Pancreas (tissue), 10 donors: ENCODE measurements at regions not wholly inside any gene's neighbourhood (a gene's known extent, or its start where the extent isn't known, plus 50 kb on each side); places are given as distances from the start of the nearest gene placed in this dataset.

Experiments used
- ATAC-seq, 4 donors: fragments of 200-7000 bp; cut with Tn5 transposase; one replicate each; pipeline versions ENCODE4 v1.8.0 to v1.9.1; 2020; ENCODE audit warnings: mild to moderate bottlenecking in 4 of 4, moderate library complexity in 4 of 4
- DNase-seq, 6 donors: peaks; one replicate each; pipeline ENCODE4 v3.0.0-alpha.2; 2020
- FAIRE-seq: peaks from 2 replicates; lab custom pipeline; 2012; peaks lifted over from hg19 to GRCh38; lab: Jason Lieb, UNC
- H3K27ac ChIP-seq, 4 donors: fragments of 200-600 bp; sonication (generic); 1 replicate in 3 of 4; 2 replicates in 1 of 4; pipeline versions ENCODE4 v1.5.0 to v1.8.0; 2020
- H3K27me3 ChIP-seq, 4 donors: fragments of 200-600 bp; one replicate each; pipeline ENCODE4 v1.8.0; 2021
- H3K36me3 ChIP-seq, 3 donors: fragments of 200-600 bp; sonication (generic) in 1 of 3; one replicate each; pipeline versions ENCODE4 v1.5.0 to v1.8.0; 2020 to 2021
- H3K4me1 ChIP-seq, 3 donors: fragments of 200-600 bp; one replicate each; pipeline ENCODE4 v1.8.0; 2021
- H3K4me3 ChIP-seq, 4 donors: fragments of 200-600 bp; sonication (generic) in 2 of 4; one replicate each; pipeline versions ENCODE4 v1.5.0 to v1.8.0; 2020 to 2021
- H3K9me3 ChIP-seq, 4 donors: fragments of 200-600 bp; one replicate each; pipeline ENCODE4 v1.8.0; 2021
- WGBS, 2 donors: extraction: QIAGEN DNeasy Blood & Tissue Kit; methylation state at CpG; one replicate each; pipeline ENCODE4 v1.1.7; 2013; 5-methylcytosine and 5-hydroxymethylcytosine counted together
- intact Hi-C, 3 donors: fragments of 100-400 bp; cut with DNase I; formaldehyde crosslinking; loops; one replicate each; pipeline versions ENCODE4 v1.11.1 to v1.14.2; 2022
- TF ChIP-seq, protein P1 (sequence below), 4 donors: fragments of 200-600 bp; sonication (generic) in 3 of 4; IDR thresholded peaks; one replicate each; pipeline versions ENCODE4 v1.5.0 to v1.8.0; 2021; ENCODE audit warnings: antibody characterized with exemption in 4 of 4
- donor health status: healthy with polysubstance abuse.
- donor health status: DM: no; HTN: no; CAD: no; lungs with moderate emphysema.
- donor health status: DM: no; HTN: no; CAD: no.
- donor health status: control.
- donor health status: control.
- donor health status: Bipolar disorder and iron deficiency.
- donor health status: DM: yes; HTN: yes; CAD: no.
- donor health status: DM: no; HTN: no; CAD: no.
- donor health status: DM: no; HTN: no; CAD: no.
- donor health status: DM: yes; HTN: yes; CAD: no.

DNA sequence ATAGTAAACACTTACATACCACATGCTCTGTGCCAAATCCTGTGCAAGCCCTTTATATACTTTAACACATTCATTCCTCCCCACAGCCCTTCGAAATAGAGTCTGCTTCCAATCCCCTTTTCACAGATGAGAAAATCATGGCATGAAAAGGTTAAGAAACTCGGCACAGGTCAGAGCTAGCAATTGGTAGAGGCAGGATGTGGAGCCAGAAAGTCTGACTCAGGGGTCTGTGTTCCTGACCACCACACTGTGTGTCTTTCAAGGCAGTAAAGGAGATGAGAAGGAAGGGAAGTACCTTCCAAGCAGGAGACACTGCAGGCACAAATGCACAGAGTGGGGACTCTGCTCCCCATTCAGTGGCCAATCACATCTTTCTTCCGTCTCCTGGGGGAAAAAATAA, 61.1 kb downstream of the SCN11A start:
- intact Hi-C loops: loop anchor here in 1 of 3 donors (10.0 kb wide), 1 partner anchor 466 kb away; no protein-coding TSS in a partner anchor
- FAIRE-seq (no peak), DNase-seq (no peak), ATAC-seq (no peak)
- H3K27ac ChIP-seq: no peak overlapping the region
- H3K9me3 ChIP-seq: no peaks in the 10 kb centered on the region
- 63 to 64% methylated on average over 3 of the region's 3 CpGs for WGBS, 2 donors
- H3K4me1 ChIP-seq: no peaks in the 10 kb centered on the region
- no peaks in the 10 kb centered on the region for H3K36me3 ChIP-seq
- H3K4me3 ChIP-seq: no peak overlapping the region
- H3K27me3 ChIP-seq: no peaks in the 10 kb centered on the region
- TF ChIP-seq, protein P1, sequence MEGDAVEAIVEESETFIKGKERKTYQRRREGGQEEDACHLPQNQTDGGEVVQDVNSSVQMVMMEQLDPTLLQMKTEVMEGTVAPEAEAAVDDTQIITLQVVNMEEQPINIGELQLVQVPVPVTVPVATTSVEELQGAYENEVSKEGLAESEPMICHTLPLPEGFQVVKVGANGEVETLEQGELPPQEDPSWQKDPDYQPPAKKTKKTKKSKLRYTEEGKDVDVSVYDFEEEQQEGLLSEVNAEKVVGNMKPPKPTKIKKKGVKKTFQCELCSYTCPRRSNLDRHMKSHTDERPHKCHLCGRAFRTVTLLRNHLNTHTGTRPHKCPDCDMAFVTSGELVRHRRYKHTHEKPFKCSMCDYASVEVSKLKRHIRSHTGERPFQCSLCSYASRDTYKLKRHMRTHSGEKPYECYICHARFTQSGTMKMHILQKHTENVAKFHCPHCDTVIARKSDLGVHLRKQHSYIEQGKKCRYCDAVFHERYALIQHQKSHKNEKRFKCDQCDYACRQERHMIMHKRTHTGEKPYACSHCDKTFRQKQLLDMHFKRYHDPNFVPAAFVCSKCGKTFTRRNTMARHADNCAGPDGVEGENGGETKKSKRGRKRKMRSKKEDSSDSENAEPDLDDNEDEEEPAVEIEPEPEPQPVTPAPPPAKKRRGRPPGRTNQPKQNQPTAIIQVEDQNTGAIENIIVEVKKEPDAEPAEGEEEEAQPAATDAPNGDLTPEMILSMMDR (IDR thresholded peaks at IDR 0.05): no peak

DNA sequence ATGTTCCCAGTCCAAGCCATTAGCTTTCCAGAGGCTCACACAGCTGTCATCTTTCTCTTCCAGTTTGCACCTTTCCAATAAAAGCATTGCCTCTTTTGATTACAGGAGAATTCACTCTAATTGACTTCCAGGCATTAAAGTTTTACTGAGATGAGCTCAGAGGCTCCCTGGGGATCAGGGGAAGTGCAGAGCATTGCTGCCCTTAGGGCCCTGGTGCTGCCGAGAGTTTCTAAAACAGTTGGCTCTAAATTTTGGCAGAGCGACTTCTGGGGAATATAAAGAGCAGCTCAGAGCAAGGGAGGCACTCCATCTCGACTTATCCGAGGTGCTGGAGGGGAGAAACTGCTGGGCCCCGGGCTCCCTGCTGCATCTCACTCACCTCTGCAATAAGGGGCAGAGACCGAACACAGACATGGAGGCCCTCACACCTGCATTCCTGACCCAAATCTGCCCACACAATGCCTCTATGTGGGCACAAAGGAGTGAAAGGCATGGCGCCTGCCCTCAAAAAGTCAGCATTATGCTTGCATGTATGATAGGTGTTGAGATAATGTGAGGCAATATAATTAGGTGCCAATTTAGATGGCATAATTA, 61.7 kb downstream of the SCN11A start:
- H3K4me1 ChIP-seq: no peaks in the 10 kb centered on the region
- no peaks in the 10 kb centered on the region for H3K27me3 ChIP-seq
- no peak for ATAC-seq
- H3K4me3 ChIP-seq: no peak overlapping the region
- no peak for DNase-seq
- intact Hi-C loops: loop anchor here in 1 of 3 donors (10.0 kb wide), 1 partner anchor 465 kb away; no protein-coding TSS in a partner anchor
- TF ChIP-seq, protein P1 (IDR thresholded peaks at IDR 0.05): no peak
- no peak overlapping the region for H3K27ac ChIP-seq
- 55 to 61% methylated on average over 7 of the region's 7 CpGs for WGBS, 2 donors
- no peaks in the 10 kb centered on the region for H3K36me3 ChIP-seq
- no peaks in the 10 kb centered on the region for H3K9me3 ChIP-seq
- no peak for FAIRE-seq

GRCh38 chr3:38988955-38989354, 62.8 kb downstream of the SCN11A start:
- DNase-seq (no peak), FAIRE-seq (no peak), ATAC-seq (no peak)
- WGBS, 2 donors: 92 to 98% methylated on average over 3 of the region's 3 CpGs
- H3K4me3 ChIP-seq: no peak overlapping the region
- H3K27me3 ChIP-seq: no peaks in the 10 kb centered on the region
- H3K36me3 ChIP-seq: no peaks in the 10 kb centered on the region
- no peaks in the 10 kb centered on the region for H3K4me1 ChIP-seq
- intact Hi-C loops: no loop called here
- H3K27ac ChIP-seq: no peak overlapping the region
- no peaks in the 10 kb centered on the region for H3K9me3 ChIP-seq
- TF ChIP-seq, protein P1 (IDR thresholded peaks at IDR 0.05): no peak

DNA sequence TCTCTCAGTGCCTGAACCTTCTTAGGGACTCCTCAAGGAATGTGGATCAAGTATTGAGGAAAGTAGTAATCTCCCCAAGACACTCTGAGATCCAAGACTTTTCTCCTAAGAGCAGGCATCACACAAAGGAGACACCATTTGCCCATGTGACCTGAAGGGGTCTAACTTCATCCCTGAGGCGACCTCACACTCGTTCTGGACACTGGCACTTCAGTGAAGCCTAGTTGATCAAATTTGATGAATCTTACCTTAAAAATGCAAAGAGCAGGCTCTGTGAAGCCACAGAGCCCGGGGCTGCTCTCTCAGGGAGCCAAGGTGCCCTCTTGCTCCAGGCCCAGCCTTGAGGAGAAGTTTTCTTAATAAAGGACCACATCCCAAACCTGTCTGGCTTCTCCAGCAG, 64.3 kb downstream of the SCN11A start:
- intact Hi-C loops: no loop called here
- FAIRE-seq: no peak
- no peak overlapping the region for H3K27ac ChIP-seq
- no peaks in the 10 kb centered on the region for H3K36me3 ChIP-seq
- H3K4me1 ChIP-seq: no peaks in the 10 kb centered on the region
- TF ChIP-seq, protein P1 (IDR thresholded peaks at IDR 0.05): no peak
- no peaks in the 10 kb centered on the region for H3K9me3 ChIP-seq
- no peak overlapping the region for H3K4me3 ChIP-seq
- no peak for DNase-seq
- no peak for ATAC-seq
- H3K27me3 ChIP-seq: no peaks in the 10 kb centered on the region
- 45 to 58% methylated on average over 3 of the region's 3 CpGs for WGBS, 2 donors

DNA sequence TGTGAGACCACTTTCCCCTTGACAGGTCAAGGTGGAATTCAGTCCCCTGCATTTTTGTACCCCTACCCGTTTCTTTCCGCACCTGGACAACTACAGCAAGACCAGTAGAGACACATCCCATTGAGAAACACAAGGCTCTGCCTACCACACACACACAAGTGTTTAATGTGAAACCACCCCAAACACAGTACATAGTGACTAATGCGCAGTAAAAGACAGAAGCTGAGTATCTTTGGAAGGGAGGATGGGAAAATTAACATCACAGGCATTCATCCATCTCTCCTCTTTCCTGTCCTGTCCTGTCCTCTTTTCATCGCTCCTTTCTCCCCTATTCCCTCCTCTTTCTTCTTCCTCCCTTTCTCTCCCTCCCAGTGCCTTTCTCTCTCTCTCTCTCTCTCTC, 64.8 kb downstream of the SCN11A start:
- 71 to 77% methylated on average over 4 of the region's 4 CpGs for WGBS, 2 donors
- Histone ChIP-seq H3K4me1 (no peaks in the 10 kb centered on the region), H3K9me3 (no peaks in the 10 kb centered on the region), H3K27me3 (no peaks in the 10 kb centered on the region), H3K36me3 (no peaks in the 10 kb centered on the region), H3K27ac (no peak overlapping the region), H3K4me3 (no peak overlapping the region)
- DNase-seq: no peak
- intact Hi-C loops: no loop called here
- TF ChIP-seq, protein P1 (IDR thresholded peaks at IDR 0.05): no peak
- ATAC-seq: no peak
- FAIRE-seq: no peak
